Neural cell (in vitro differentiated cells): ENCODE measurements at regions not wholly inside any gene's neighbourhood (a gene's known extent, or its start where the extent isn't known, plus 50 kb on each side); places are given as distances from the start of the nearest gene placed in this dataset.

Experiments used
- H2AFZ ChIP-seq: fragments of 200-600, 300-800 bp; sonication (generic), shearing (Covaris generic); 2 replicates; pipeline ENCODE4 v1.6.0; 2014; ENCODE audit warnings: low read depth, mild to moderate bottlenecking, antibody characterized with exemption, low read length, moderate library complexity
- H3F3A ChIP-seq: fragments of 200-600 bp; shearing (Covaris generic); 2 replicates; pipeline ENCODE4 v1.6.1; 2016; ENCODE audit warnings: mild to moderate bottlenecking, moderate library complexity, mixed read lengths, antibody characterized with exemption, low read length; ENCODE audit not compliant: insufficient read depth, poor library complexity, severe bottlenecking
- H3K27ac ChIP-seq: fragments of 200-600, 300-800 bp; sonication (generic), shearing (Covaris generic); 2 replicates; pipeline ENCODE4 v1.5.1; 2014; ENCODE audit warnings: mild to moderate bottlenecking, low read length, moderate library complexity
- H3K27me3 ChIP-seq: fragments of 300-800, 200-600 bp; sonication (generic), shearing (Covaris generic); 2 replicates; pipeline ENCODE4 v1.6.0; 2014; ENCODE audit warnings: mild to moderate bottlenecking, low read depth, low read length, moderate library complexity; ENCODE audit not compliant: insufficient read depth
- H3K36me3 ChIP-seq: fragments of 300-800, 200-600 bp; sonication (generic), shearing (Covaris generic); 2 replicates; pipeline ENCODE4 v1.5.1; 2014; ENCODE audit warnings: mild to moderate bottlenecking, antibody characterized with exemption, low read length, moderate library complexity; ENCODE audit not compliant: insufficient read depth
- H3K4me2 ChIP-seq: fragments of 300-800, 200-600 bp; sonication (generic), shearing (Covaris generic); 2 replicates; pipeline ENCODE4 v1.6.0; 2014; ENCODE audit warnings: mild to moderate bottlenecking, low read length
- H3K4me3 ChIP-seq: fragments of 300-800, 200-600 bp; sonication (generic), shearing (Covaris generic); 2 replicates; pipeline ENCODE4 v1.5.1; 2014; ENCODE audit warnings: mild to moderate bottlenecking, low read length, moderate library complexity
- H3K79me2 ChIP-seq: fragments of 200-600 bp; shearing (Covaris generic); replicated peaks from 2 replicates; pipeline ENCODE4 v1.6.0; 2014; ENCODE audit warnings: mild to moderate bottlenecking, low read length, moderate library complexity; ENCODE audit not compliant: insufficient read depth
- H3K9ac ChIP-seq: fragments of 300-800, 200-600 bp; sonication (generic), shearing (Covaris generic); 2 replicates; pipeline ENCODE4 v1.6.1; 2016; ENCODE audit warnings: mild to moderate bottlenecking, low read length, mixed read lengths
- H3K9me2 ChIP-seq: fragments of 200-600 bp; shearing (Covaris generic); 2 replicates; pipeline ENCODE4 v1.6.1; 2016; ENCODE audit warnings: mild to moderate bottlenecking, low read length, mixed read lengths; ENCODE audit not compliant: insufficient read depth
- H3K9me3 ChIP-seq: fragments of 200-600, 300-800 bp; sonication (generic), shearing (Covaris generic); 2 replicates; pipeline ENCODE4 v1.6.1; 2016; ENCODE audit warnings: mild to moderate bottlenecking, mixed run types, low read length, moderate library complexity, mixed read lengths
- H4K20me1 ChIP-seq: fragments of 200-600 bp; shearing (Covaris generic); 2 replicates; pipeline ENCODE4 v1.6.1; 2016; ENCODE audit warnings: mild to moderate bottlenecking, mixed run types; ENCODE audit not compliant: insufficient read depth
- CTCF ChIP-seq: fragments of 450-650 bp; IDR thresholded peaks from 2 replicates; pipeline ENCODE4 v1.5.1; 2014; ENCODE audit warnings: antibody characterized with exemption, mild to moderate bottlenecking, moderate library complexity; ENCODE audit not compliant: poor library complexity, severe bottlenecking
- EP300 ChIP-seq: fragments of 450-650 bp; conservative IDR thresholded peaks from 2 replicates; pipeline ENCODE4 v1.6.1; 2014; ENCODE audit warnings: antibody characterized with exemption, mild to moderate bottlenecking, moderate library complexity; ENCODE audit not compliant: poor library complexity, severe bottlenecking
- EZH2 ChIP-seq: fragments of 200-600, 300-800 bp; shearing (Covaris generic), sonication (generic); IDR thresholded peaks from 2 replicates; pipeline ENCODE4 v1.6.1; 2014; ENCODE audit warnings: antibody characterized with exemption, low read length, borderline replicate concordance, mild to moderate bottlenecking; ENCODE audit not compliant: insufficient read depth, poor library complexity, severe bottlenecking
- MXI1 ChIP-seq: fragments of 450-650 bp; conservative IDR thresholded peaks from 2 replicates; pipeline ENCODE4 v1.6.1; 2014; ENCODE audit warnings: antibody characterized with exemption, mild to moderate bottlenecking; ENCODE audit not compliant: poor library complexity, severe bottlenecking
- POLR2AphosphoS5 ChIP-seq: IDR thresholded peaks from 2 replicates; pipeline ENCODE4 v1.6.1; 2012
- RAD21 ChIP-seq: fragments of 450-650 bp; conservative IDR thresholded peaks from 2 replicates; pipeline ENCODE4 v1.6.1; 2014; ENCODE audit warnings: antibody characterized with exemption, mild to moderate bottlenecking, moderate library complexity
- REST ChIP-seq: IDR thresholded peaks from 2 replicates; pipeline ENCODE4 v1.6.1; 2012; ENCODE audit warnings: borderline replicate concordance
- SMC3 ChIP-seq: fragments of 450-650 bp; conservative IDR thresholded peaks from 2 replicates; pipeline ENCODE4 v1.6.1; 2014; ENCODE audit warnings: antibody characterized with exemption, mild to moderate bottlenecking, moderate library complexity; ENCODE audit not compliant: poor library complexity

DNA sequence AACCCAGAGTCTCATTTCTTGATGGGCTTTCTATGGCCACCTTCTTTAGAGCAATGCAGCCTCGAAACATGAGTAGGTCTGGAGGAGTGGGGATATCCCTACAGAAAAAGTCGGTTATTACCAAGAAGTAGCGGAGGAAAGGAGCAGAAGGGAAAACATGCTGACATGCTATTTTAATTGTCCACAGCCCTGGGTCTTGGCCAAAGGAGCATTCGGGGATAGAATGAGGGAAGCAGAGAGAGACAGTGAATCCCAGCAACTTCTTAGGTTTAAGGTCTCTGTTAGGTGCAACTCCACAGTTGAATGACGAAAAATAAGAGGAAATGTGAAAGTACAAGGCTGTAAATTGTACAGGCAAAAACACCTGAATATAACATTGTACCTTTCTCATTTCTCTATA lies 506.7 kb upstream of the CDH18 start:
- Histone ChIP-seq H3K9me3 (no peaks in the 10 kb centered on the region), H4K20me1 (no peaks in the 10 kb centered on the region), H3K9ac (no peak overlapping the region), H3F3A (no peaks in the 10 kb centered on the region), H3K9me2 (no peaks in the 10 kb centered on the region), H3K4me2 (no peak overlapping the region), H3K79me2 (no peaks in the 10 kb centered on the region), H3K27ac (no peak overlapping the region), H3K4me3 (no peak overlapping the region), H3K27me3 (no peaks in the 10 kb centered on the region), H2AFZ (no peak overlapping the region), H3K36me3 (no peaks in the 10 kb centered on the region)
- no peak for TF ChIP-seq EP300

GRCh38 chr5:20486826-20487225 lies 498.8 kb upstream of the CDH18 start:
- Histone ChIP-seq H3K79me2 (no peaks in the 10 kb centered on the region), H4K20me1 (no peaks in the 10 kb centered on the region), H3K9ac (no peak overlapping the region), H3K4me2 (no peak overlapping the region), H3K27me3 (no peaks in the 10 kb centered on the region), H3F3A (no peaks in the 10 kb centered on the region), H3K36me3 (no peaks in the 10 kb centered on the region), H2AFZ (no peak overlapping the region), H3K9me3 (no peaks in the 10 kb centered on the region), H3K27ac (no peak overlapping the region), H3K4me3 (no peak overlapping the region), H3K9me2 (no peaks in the 10 kb centered on the region)
- no peak for TF ChIP-seq MXI1
- TF ChIP-seq POLR2AphosphoS5: no peak
- no peak for TF ChIP-seq RAD21
- TF ChIP-seq SMC3: no peak
- TF ChIP-seq REST: no peak
- no peak for TF ChIP-seq EZH2
- TF ChIP-seq CTCF: no peak
- TF ChIP-seq EP300: no peak

GRCh38 chr5:20476016-20476415 lies 488.0 kb upstream of the CDH18 start:
- H2AFZ ChIP-seq: no peak overlapping the region
- no peak overlapping the region for H3K27ac ChIP-seq
- no peaks in the 10 kb centered on the region for H3F3A ChIP-seq
- no peak overlapping the region for H3K4me2 ChIP-seq
- H3K9me3 ChIP-seq: no peaks in the 10 kb centered on the region
- H3K4me3 ChIP-seq: no peak overlapping the region
- H3K79me2 ChIP-seq: no peaks in the 10 kb centered on the region
- no peaks in the 10 kb centered on the region for H3K9me2 ChIP-seq
- H3K9ac ChIP-seq: no peak overlapping the region
- no peaks in the 10 kb centered on the region for H3K27me3 ChIP-seq
- H4K20me1 ChIP-seq: no peaks in the 10 kb centered on the region
- H3K36me3 ChIP-seq: no peaks in the 10 kb centered on the region
- TF ChIP-seq MXI1 (no peak), EZH2 (no peak), REST (no peak)
